ENCODE measurements at regions not wholly inside any gene's neighbourhood (a gene's known extent, or its start where the extent isn't known, plus 50 kb on each side); places are given as distances from the start of the nearest gene placed in this dataset.

- TF ChIP-seq CTCF (IDR thresholded peaks at IDR 0.05 in 8 of 11, conservative IDR thresholded peaks at IDR 0.05 in 3 of 11) = no peak
- TF ChIP-seq POLR2AphosphoS5 (IDR thresholded peaks at IDR 0.05) = no peak
These were observed 54.3 kb upstream of the SGO1 start for GRCh38 chr3:20240154-20240883.

Data from spleen (tissue), 7 donors.